ENCODE measurements at regions not wholly inside any gene's neighbourhood (a gene's known extent, or its start where the extent isn't known, plus 50 kb on each side); places are given as distances from the start of the nearest gene placed in this dataset.

- TF ChIP-seq CTCF (conservative IDR thresholded peaks at IDR 0.05): no peak
- Mint-ChIP-seq H3K36me3 (ENCODE audit: low read depth) (peaks cover 4% of the 10 kb centered on the region), H3K9me3 (peaks cover 21% of the 10 kb centered on the region), H3K4me3 (no peak overlapping the region), H3K4me1 (peaks cover 17% of the 10 kb centered on the region), H3K27ac (peak overlapping the region; percentile 19), H3K27me3 (ENCODE audit: insufficient read depth) (no peaks in the 10 kb centered on the region)
- H3K9me3 ChIP-seq (ENCODE audit: control insufficient read depth, low read length): peaks cover 30% of the 10 kb centered on the region
- no peaks in the 10 kb centered on the region for H3K36me3 ChIP-seq (ENCODE audit: control insufficient read depth, insufficient read depth, low read length)
- no peak overlapping the region for H3K27ac ChIP-seq (ENCODE audit: low read depth, low read length)
- DNase-seq: no peak
- no peak overlapping the region for H3K9ac ChIP-seq (ENCODE audit: extremely low read depth, low read length, poor library complexity, severe bottlenecking)
- H3K4me3 ChIP-seq (ENCODE audit: low read length): no peak overlapping the region
- peaks cover 8% of the 10 kb centered on the region for H3K4me1 ChIP-seq (ENCODE audit: control insufficient read depth, insufficient read depth, low read length)
- WGBS, 2 experiments (ENCODE audit: insufficient coverage in 1 of 2, insufficient read length in 1 of 2): 87% methylated on average over 3 of the region's 3 CpGs; no CpG with 5 or more reads in 1 of the 2 experiments
- H3K27me3 ChIP-seq (ENCODE audit: control insufficient read depth, insufficient read depth, low read length, poor library complexity, severe bottlenecking): no peaks in the 10 kb centered on the region
Measured at GRCh38 chr18:43635397-43635796, 358.1 kb upstream of the SYT4 start.

GRCh38 chr18:43642727-43643330 lies 365.5 kb upstream of the SYT4 start:
- TF ChIP-seq CTCF (conservative IDR thresholded peaks at IDR 0.05): no peak
- H3K27me3 ChIP-seq (ENCODE audit: control insufficient read depth, insufficient read depth, low read length, poor library complexity, severe bottlenecking): no peaks in the 10 kb centered on the region
- Mint-ChIP-seq H3K4me3 (no peak overlapping the region), H3K9me3 (peaks cover 32% of the 10 kb centered on the region), H3K4me1 (peaks cover 13% of the 10 kb centered on the region), H3K27me3 (ENCODE audit: insufficient read depth) (no peaks in the 10 kb centered on the region), H3K36me3 (ENCODE audit: low read depth) (peaks cover 4% of the 10 kb centered on the region), H3K27ac (no peak overlapping the region)
- no peak overlapping the region for H3K4me3 ChIP-seq (ENCODE audit: low read length)
- no peak for DNase-seq
- H3K27ac ChIP-seq (ENCODE audit: low read depth, low read length): no peak overlapping the region
- peaks cover 34% of the 10 kb centered on the region for H3K9me3 ChIP-seq (ENCODE audit: control insufficient read depth, low read length)
- WGBS, 2 experiments (ENCODE audit: insufficient coverage in 1 of 2, insufficient read length in 1 of 2): 92% methylated on average over 4 of the region's 4 CpGs; no CpG with 5 or more reads in 1 of the 2 experiments
- no peaks in the 10 kb centered on the region for H3K4me1 ChIP-seq (ENCODE audit: control insufficient read depth, insufficient read depth, low read length)
- no peak overlapping the region for H3K9ac ChIP-seq (ENCODE audit: extremely low read depth, low read length, poor library complexity, severe bottlenecking)
- H3K36me3 ChIP-seq (ENCODE audit: control insufficient read depth, insufficient read depth, low read length): no peaks in the 10 kb centered on the region

- Mint-ChIP-seq H3K27me3 (ENCODE audit: insufficient read depth) (no peaks in the 10 kb centered on the region), H3K36me3 (ENCODE audit: low read depth) (peaks cover 3% of the 10 kb centered on the region), H3K4me3 (no peak overlapping the region), H3K27ac (no peak overlapping the region), H3K9me3 (peaks cover 26% of the 10 kb centered on the region), H3K4me1 (peaks cover 17% of the 10 kb centered on the region)
- no peak overlapping the region for H3K27ac ChIP-seq (ENCODE audit: low read depth, low read length)
- no peak overlapping the region for H3K4me3 ChIP-seq (ENCODE audit: low read length)
- no peaks in the 10 kb centered on the region for H3K27me3 ChIP-seq (ENCODE audit: control insufficient read depth, insufficient read depth, low read length, poor library complexity, severe bottlenecking)
- H3K9me3 ChIP-seq (ENCODE audit: control insufficient read depth, low read length): peaks cover 16% of the 10 kb centered on the region
- TF ChIP-seq CTCF (conservative IDR thresholded peaks at IDR 0.05): peak; percentile 57
- no peaks in the 10 kb centered on the region for H3K36me3 ChIP-seq (ENCODE audit: control insufficient read depth, insufficient read depth, low read length)
- DNase-seq: no peak
- H3K4me1 ChIP-seq (ENCODE audit: control insufficient read depth, insufficient read depth, low read length): peaks cover 3% of the 10 kb centered on the region
- WGBS, 2 experiments (ENCODE audit: insufficient coverage in 1 of 2, insufficient read length in 1 of 2): 95% methylated on average over 2 of the region's 2 CpGs; no CpG with 5 or more reads in 1 of the 2 experiments
- H3K9ac ChIP-seq (ENCODE audit: extremely low read depth, low read length, poor library complexity, severe bottlenecking): no peak overlapping the region
Measured at GRCh38 chr18:43648002-43648401, 370.7 kb upstream of the SYT4 start.

Measured in endodermal cell (in vitro differentiated cells).